WTC11 (cell line): ENCODE measurements at regions not wholly inside any gene's neighbourhood (a gene's known extent, or its start where the extent isn't known, plus 50 kb on each side); places are given as distances from the start of the nearest gene placed in this dataset.

ENCODE experiments used
- ATAC-seq: fragments of 200-7000 bp; cut with Tn5 transposase; 2 replicates; pipeline ENCODE4 v1.10.0; 2021; ENCODE audit warnings: mild to moderate bottlenecking, moderate library complexity
- CTCF ChIA-PET: fragments of 300-600 bp; sonication (Branson Sonifier 250); formaldehyde crosslinking; loops from one replicate; lab custom pipeline; 2021; ENCODE audit warnings: antibody characterized with exemption; lab: Charles Lee
- POLR2A ChIA-PET: fragments of 350-600 bp; sonication (Branson Sonifier 250); formaldehyde crosslinking; loops from one replicate; lab custom pipeline; 2021; ENCODE audit warnings: antibody characterized with exemption; lab: Charles Lee
- DNase-seq: peaks from one replicate; pipeline ENCODE4 v3.0.0; 2021; ENCODE audit warnings: low spot score
- H3K27ac Mint-ChIP-seq: 2 replicates; pipeline ENCODE4 v1.8.0; 2021; ENCODE audit warnings: mixed read lengths
- H3K27me3 Mint-ChIP-seq: 2 replicates; pipeline ENCODE4 v1.8.0; 2021; ENCODE audit warnings: low read depth, mild to moderate bottlenecking, moderate library complexity, mixed read lengths
- H3K36me3 Mint-ChIP-seq: 2 replicates; pipeline ENCODE4 v1.8.0; 2021; ENCODE audit warnings: mixed read lengths
- H3K4me1 Mint-ChIP-seq: 2 replicates; pipeline ENCODE4 v1.8.0; 2022; ENCODE audit warnings: mixed read lengths
- H3K4me3 Mint-ChIP-seq: 2 replicates; pipeline ENCODE4 v1.8.0; 2021; ENCODE audit warnings: mild to moderate bottlenecking, moderate library complexity, mixed read lengths
- H3K9me3 Mint-ChIP-seq: 2 replicates; pipeline ENCODE4 v1.8.0; 2021; ENCODE audit warnings: mixed read lengths
- CREB1 ChIP-seq: sonication (generic); formaldehyde crosslinking; IDR thresholded peaks from 2 replicates; pipeline ENCODE4 v1.8.0; 2023; ENCODE audit warnings: mild to moderate bottlenecking, missing genetic modification reagents
- CREM ChIP-seq: sonication (generic); formaldehyde crosslinking; IDR thresholded peaks from 2 replicates; pipeline ENCODE4 v1.8.1; 2022; ENCODE audit warnings: mild to moderate bottlenecking, missing genetic modification reagents, moderate library complexity
- FOXK1 ChIP-seq: sonication (generic); formaldehyde crosslinking; IDR thresholded peaks from 2 replicates; pipeline ENCODE4 v1.8.0; 2022; ENCODE audit warnings: mild to moderate bottlenecking, moderate library complexity, missing genetic modification reagents
- GTF2I ChIP-seq: fragments of 250-450 bp; sonication (Bioruptor Pico); conservative IDR thresholded peaks from 2 replicates; pipeline ENCODE4 v1.4.0; 2021; ENCODE audit warnings: mild to moderate bottlenecking
- KAT7 ChIP-seq: sonication (generic); formaldehyde crosslinking; IDR thresholded peaks from 2 replicates; pipeline ENCODE4 v1.8.1; 2023; ENCODE audit warnings: missing genetic modification reagents, mild to moderate bottlenecking, borderline replicate concordance
- MXD4 ChIP-seq: fragments of 250-450 bp; sonication (Bioruptor Pico); IDR thresholded peaks from 2 replicates; pipeline ENCODE4 v1.8.0; 2021; ENCODE audit warnings: mild to moderate bottlenecking, moderate library complexity, borderline replicate concordance
- NFATC4 ChIP-seq: fragments of 250-450 bp; sonication (Bioruptor Pico); IDR thresholded peaks from 2 replicates; pipeline ENCODE4 v1.9.0; 2021; ENCODE audit warnings: mild to moderate bottlenecking
- NR2C2 ChIP-seq: sonication (generic); formaldehyde crosslinking; IDR thresholded peaks from 2 replicates; pipeline ENCODE4 v1.8.0; 2022; ENCODE audit warnings: mild to moderate bottlenecking, missing genetic modification reagents
- PRRX2 ChIP-seq: fragments of 250-450 bp; sonication (Bioruptor Pico); IDR thresholded peaks from 2 replicates; pipeline ENCODE4 v1.8.0; 2021; ENCODE audit warnings: mild to moderate bottlenecking
- SMAD4 ChIP-seq: sonication (generic); formaldehyde crosslinking; IDR thresholded peaks from 2 replicates; pipeline ENCODE4 v1.8.0; 2022; ENCODE audit warnings: mild to moderate bottlenecking, missing genetic modification reagents
- SP1 ChIP-seq: sonication (generic); formaldehyde crosslinking; conservative IDR thresholded peaks from 2 replicates; pipeline ENCODE4 v1.8.1; 2022; ENCODE audit warnings: missing genetic modification reagents
- TCF7 ChIP-seq: sonication (generic); formaldehyde crosslinking; IDR thresholded peaks from 2 replicates; pipeline ENCODE4 v1.8.0; 2022; ENCODE audit warnings: mild to moderate bottlenecking, low read depth, missing genetic modification reagents, moderate library complexity
- ZNF138 ChIP-seq: sonication (generic); formaldehyde crosslinking; conservative IDR thresholded peaks from 2 replicates; pipeline ENCODE4 v1.8.1; 2022; ENCODE audit warnings: mild to moderate bottlenecking, moderate library complexity, missing genetic modification reagents
- ZNF317 ChIP-seq: sonication (generic); formaldehyde crosslinking; IDR thresholded peaks from 2 replicates; pipeline ENCODE4 v1.8.1; 2023; ENCODE audit warnings: low read depth, mild to moderate bottlenecking, moderate library complexity, missing genetic modification reagents, borderline replicate concordance
- ZNF671 ChIP-seq: fragments of 250-450 bp; sonication (Bioruptor Pico); IDR thresholded peaks from 2 replicates; pipeline ENCODE4 v1.8.0; 2021; ENCODE audit warnings: mild to moderate bottlenecking
- TF ChIP-seq, protein P1 (sequence below): sonication (generic); formaldehyde crosslinking; IDR thresholded peaks from 2 replicates; pipeline ENCODE4 v1.8.0; 2022; ENCODE audit warnings: mild to moderate bottlenecking, missing genetic modification reagents
- TF ChIP-seq, protein P2 (sequence below): sonication (generic); formaldehyde crosslinking; conservative IDR thresholded peaks from 2 replicates; pipeline ENCODE4 v1.8.1; 2022; ENCODE audit warnings: mild to moderate bottlenecking, missing genetic modification reagents
- TF ChIP-seq, protein P3 (sequence below): sonication (generic); formaldehyde crosslinking; IDR thresholded peaks from 2 replicates; pipeline ENCODE4 v1.8.0; 2022; ENCODE audit warnings: mild to moderate bottlenecking, missing genetic modification reagents
- TF ChIP-seq, protein P4 (sequence below): fragments of 250-450 bp; sonication (Bioruptor Pico); IDR thresholded peaks from 2 replicates; pipeline ENCODE4 v1.9.0; 2021; ENCODE audit warnings: mild to moderate bottlenecking

DNA sequence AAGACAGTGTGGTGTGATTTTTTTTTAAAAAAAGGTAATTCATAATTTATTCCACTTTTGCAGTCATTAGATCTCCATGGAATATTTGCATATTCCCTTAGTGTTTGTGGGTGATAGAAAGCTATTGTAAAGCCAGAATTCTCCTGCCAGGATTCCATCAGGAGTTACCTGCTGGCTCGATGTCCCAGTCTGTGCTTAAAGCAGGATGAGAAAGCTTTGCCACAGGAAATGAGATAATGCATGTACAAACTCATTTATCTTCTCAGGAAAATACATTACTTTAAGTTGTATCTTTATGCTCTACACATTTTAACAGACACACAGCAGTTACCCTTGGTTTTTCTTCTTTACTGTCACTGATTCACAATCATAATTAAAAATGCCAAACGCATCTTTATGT lies 553.0 kb downstream of the CD109 start:
- ChIA-PET POLR2A (no interaction called here), CTCF (no interaction called here)
- H3K4me1 Mint-ChIP-seq: peaks cover 21% of the 10 kb centered on the region
- 0 out of 2 replicates have a peak overlapping the region, but pooled peaks have one; percentile 55 for H3K27ac Mint-ChIP-seq
- no peak for TF ChIP-seq TCF7
- TF ChIP-seq, protein P1, sequence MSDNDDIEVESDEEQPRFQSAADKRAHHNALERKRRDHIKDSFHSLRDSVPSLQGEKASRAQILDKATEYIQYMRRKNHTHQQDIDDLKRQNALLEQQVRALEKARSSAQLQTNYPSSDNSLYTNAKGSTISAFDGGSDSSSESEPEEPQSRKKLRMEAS (CRISPR knock-in tag): no peak
- TF ChIP-seq, protein P2, sequence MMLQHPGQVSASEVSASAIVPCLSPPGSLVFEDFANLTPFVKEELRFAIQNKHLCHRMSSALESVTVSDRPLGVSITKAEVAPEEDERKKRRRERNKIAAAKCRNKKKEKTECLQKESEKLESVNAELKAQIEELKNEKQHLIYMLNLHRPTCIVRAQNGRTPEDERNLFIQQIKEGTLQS (CRISPR knock-in tag): no peak
- TF ChIP-seq CREB1: no peak
- no peak for TF ChIP-seq GTF2I
- TF ChIP-seq, protein P3, sequence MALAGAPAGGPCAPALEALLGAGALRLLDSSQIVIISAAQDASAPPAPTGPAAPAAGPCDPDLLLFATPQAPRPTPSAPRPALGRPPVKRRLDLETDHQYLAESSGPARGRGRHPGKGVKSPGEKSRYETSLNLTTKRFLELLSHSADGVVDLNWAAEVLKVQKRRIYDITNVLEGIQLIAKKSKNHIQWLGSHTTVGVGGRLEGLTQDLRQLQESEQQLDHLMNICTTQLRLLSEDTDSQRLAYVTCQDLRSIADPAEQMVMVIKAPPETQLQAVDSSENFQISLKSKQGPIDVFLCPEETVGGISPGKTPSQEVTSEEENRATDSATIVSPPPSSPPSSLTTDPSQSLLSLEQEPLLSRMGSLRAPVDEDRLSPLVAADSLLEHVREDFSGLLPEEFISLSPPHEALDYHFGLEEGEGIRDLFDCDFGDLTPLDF (CRISPR knock-in tag): no peak
- DNase-seq (no peak), ATAC-seq (no peak)
- no peaks in the 10 kb centered on the region; the same call in 1 of the 2 replicates for H3K36me3 Mint-ChIP-seq
- H3K27me3 Mint-ChIP-seq: no peaks in the 10 kb centered on the region
- no peak overlapping the region for H3K4me3 Mint-ChIP-seq
- H3K9me3 Mint-ChIP-seq: peaks cover 17% of the 10 kb centered on the region

DNA sequence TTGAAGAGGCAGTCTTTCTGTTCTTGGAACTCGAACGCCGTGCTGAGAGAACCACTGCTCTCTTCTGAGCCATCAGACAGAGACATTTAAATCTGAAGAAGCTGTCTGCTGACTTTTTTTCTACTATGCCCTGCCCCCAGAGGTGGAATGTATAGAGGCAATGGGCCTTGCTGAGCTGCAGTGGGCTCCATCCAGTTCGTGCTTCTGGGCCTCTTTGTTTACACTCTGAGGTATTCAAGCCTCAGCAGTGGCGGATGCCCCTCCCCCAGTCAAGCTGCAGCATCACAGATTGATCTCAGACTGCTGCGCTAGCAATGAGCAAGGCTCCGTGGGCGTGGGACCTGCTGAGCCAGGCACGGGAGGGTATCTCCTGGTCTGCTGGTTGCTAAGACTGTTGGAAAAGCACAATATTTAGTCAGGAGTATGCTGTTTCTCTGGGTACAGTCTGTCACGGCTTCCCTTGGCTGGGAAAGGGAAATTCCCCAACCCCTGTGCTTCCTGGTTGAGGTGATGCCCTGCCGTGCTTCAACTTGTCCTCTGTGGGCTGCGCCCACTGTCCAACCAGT lies 526.8 kb downstream of the CD109 start:
- CTCF ChIA-PET: interaction anchor here (0.6 to 1.4 kb wide), 5 partner anchors 23 to 246 kb away, joined by 3 to 6 read pairs (median 3); no protein-coding TSS in a partner anchor
- Mint-ChIP-seq H3K36me3 (no peaks in the 10 kb centered on the region), H3K9me3 (peaks cover 9% of the 10 kb centered on the region; the same call in 1 of the 2 replicates), H3K4me1 (peaks cover 9% of the 10 kb centered on the region), H3K4me3 (no peak overlapping the region), H3K27ac (no peak overlapping the region; the same call in 1 of the 2 replicates), H3K27me3 (no peaks in the 10 kb centered on the region)
- peak; percentile 84 for ATAC-seq
- DNase-seq: peak; percentile 27
- POLR2A ChIA-PET: no interaction called here
- no peak for TF ChIP-seq SMAD4 (CRISPR knock-in tag)
- TF ChIP-seq GTF2I: no peak
- no peak for TF ChIP-seq NR2C2 (CRISPR knock-in tag)
- no peak for TF ChIP-seq NFATC4 (CRISPR knock-in tag)
- 0 out of 2 replicates have a peak, but pooled peaks have one; percentile 33 for TF ChIP-seq ZNF317
- TF ChIP-seq CREB1: no peak
- TF ChIP-seq, all 79 proteins: peak for 1

DNA sequence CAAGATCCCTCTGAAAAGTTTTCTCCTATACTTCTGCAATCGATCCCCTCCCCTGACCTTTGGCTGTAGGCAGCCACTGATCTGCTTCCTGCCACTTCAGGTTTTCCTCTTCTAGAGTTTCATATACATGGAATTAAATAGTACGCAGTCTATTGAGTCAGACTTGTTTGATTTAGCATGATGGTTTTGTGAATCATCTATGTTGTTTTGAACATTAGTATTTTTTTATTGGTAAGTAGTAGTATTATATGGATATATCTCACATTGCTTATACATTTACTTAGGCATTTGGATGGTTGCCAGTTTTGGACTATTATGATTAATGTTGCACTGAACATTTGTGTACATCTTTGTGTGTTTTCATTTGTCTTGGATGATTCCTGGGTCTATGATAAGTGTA lies 518.0 kb downstream of the CD109 start:
- H3K27ac Mint-ChIP-seq: no peak overlapping the region
- DNase-seq: no peak
- H3K27me3 Mint-ChIP-seq: no peaks in the 10 kb centered on the region
- H3K4me1 Mint-ChIP-seq: peaks cover 6% of the 10 kb centered on the region
- H3K9me3 Mint-ChIP-seq: peaks cover 20% of the 10 kb centered on the region
- CTCF ChIA-PET: no interaction called here
- no peak overlapping the region for H3K4me3 Mint-ChIP-seq
- no peak; the same call in 1 of the 2 replicates for ATAC-seq
- TF ChIP-seq NR2C2 (CRISPR knock-in tag) (no peak), MXD4 (CRISPR knock-in tag) (no peak), CREM (no peak), FOXK1 (no peak), SMAD4 (CRISPR knock-in tag) (no peak), KAT7 (CRISPR knock-in tag) (no peak), ZNF138 (CRISPR knock-in tag) (no peak), PRRX2 (CRISPR knock-in tag) (no peak), SP1 (CRISPR knock-in tag) (no peak), ZNF671 (CRISPR knock-in tag) (no peak)
- TF ChIP-seq, protein P4, sequence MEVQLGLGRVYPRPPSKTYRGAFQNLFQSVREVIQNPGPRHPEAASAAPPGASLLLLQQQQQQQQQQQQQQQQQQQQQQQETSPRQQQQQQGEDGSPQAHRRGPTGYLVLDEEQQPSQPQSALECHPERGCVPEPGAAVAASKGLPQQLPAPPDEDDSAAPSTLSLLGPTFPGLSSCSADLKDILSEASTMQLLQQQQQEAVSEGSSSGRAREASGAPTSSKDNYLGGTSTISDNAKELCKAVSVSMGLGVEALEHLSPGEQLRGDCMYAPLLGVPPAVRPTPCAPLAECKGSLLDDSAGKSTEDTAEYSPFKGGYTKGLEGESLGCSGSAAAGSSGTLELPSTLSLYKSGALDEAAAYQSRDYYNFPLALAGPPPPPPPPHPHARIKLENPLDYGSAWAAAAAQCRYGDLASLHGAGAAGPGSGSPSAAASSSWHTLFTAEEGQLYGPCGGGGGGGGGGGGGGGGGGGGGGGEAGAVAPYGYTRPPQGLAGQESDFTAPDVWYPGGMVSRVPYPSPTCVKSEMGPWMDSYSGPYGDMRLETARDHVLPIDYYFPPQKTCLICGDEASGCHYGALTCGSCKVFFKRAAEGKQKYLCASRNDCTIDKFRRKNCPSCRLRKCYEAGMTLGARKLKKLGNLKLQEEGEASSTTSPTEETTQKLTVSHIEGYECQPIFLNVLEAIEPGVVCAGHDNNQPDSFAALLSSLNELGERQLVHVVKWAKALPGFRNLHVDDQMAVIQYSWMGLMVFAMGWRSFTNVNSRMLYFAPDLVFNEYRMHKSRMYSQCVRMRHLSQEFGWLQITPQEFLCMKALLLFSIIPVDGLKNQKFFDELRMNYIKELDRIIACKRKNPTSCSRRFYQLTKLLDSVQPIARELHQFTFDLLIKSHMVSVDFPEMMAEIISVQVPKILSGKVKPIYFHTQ: no peak
- POLR2A ChIA-PET: no interaction called here
- H3K36me3 Mint-ChIP-seq: no peaks in the 10 kb centered on the region
